Peyer's patch (tissue), 4 donors: ENCODE measurements at regions not wholly inside any gene's neighbourhood (a gene's known extent, or its start where the extent isn't known, plus 50 kb on each side); places are given as distances from the start of the nearest gene placed in this dataset.
"Not testable (repeated sequence)": the region's sequence is repeated elsewhere in the genome, so short reads cannot be mapped to it uniquely, and the experiment has no call there.

Experiments used
- CTCF ChIP-seq, 6 experiments: fragments of 450-650 bp in 4 of 6; fragments of 200-600 bp in 2 of 6; sonication (generic) in 1 of 6; IDR thresholded peaks; one replicate each; pipeline ENCODE4 v1.5.1; 2017 to 2019; ENCODE audit warnings: antibody characterized with exemption in 6 of 6, mild to moderate bottlenecking in 3 of 6, moderate library complexity in 1 of 6
- POLR2A ChIP-seq, 2 donors: fragments of 450-650 bp; IDR thresholded peaks; one replicate each; pipeline ENCODE4 v1.5.1; 2017; ENCODE audit warnings: antibody characterized with exemption in 2 of 2, mild to moderate bottlenecking in 2 of 2, moderate library complexity in 2 of 2

DNA sequence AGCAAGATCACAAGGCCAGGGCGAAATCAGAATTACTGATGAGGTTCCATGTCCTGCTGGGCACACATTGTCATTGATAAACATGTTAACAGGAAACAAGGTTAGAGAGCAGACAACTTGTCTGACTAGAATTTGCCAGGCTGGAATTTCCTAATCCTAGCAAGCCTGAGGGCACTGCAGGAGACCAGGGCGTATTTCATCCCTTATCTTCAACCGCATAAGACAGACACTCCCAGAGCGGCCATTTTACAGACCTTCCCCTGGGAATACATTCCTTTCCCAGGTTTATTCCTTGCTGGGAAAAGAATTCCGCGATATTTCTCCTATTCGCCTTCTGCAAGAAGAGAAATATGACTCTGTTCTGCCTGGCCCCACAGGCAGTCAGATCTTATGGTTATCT, 290.9 kb upstream of the PROK2 start:
- TF ChIP-seq CTCF, POLR2A (IDR thresholded peaks at IDR 0.05): not testable (repeated sequence)
